Kidney (tissue), 13 donors: ENCODE measurements at regions not wholly inside any gene's neighbourhood (a gene's known extent, or its start where the extent isn't known, plus 50 kb on each side); places are given as distances from the start of the nearest gene placed in this dataset.
A peak's percentile ranks its signal among the peaks of the same experiment; 100 is the strongest.

ENCODE experiments used
- DNase-seq, 5 donors: peaks; one replicate each; pipeline ENCODE4 v3.0.0-alpha.2; 2013 to 2020
- FAIRE-seq: peaks from 2 replicates; lab custom pipeline; 2012; peaks lifted over from hg19 to GRCh38; lab: Jason Lieb, UNC
- H3K27ac ChIP-seq, 2 donors: one replicate each; pipeline ENCODE4 v1.7.0; 2013; ENCODE audit warnings: low read depth in 2 of 2, low read length in 2 of 2, inconsistent platforms in 1 of 2
- H3K27me3 ChIP-seq: one replicate; pipeline ENCODE4 v1.7.1; 2013; ENCODE audit warnings: low read length, inconsistent platforms; ENCODE audit not compliant: control insufficient read depth, insufficient read depth
- H3K36me3 ChIP-seq, 3 donors: one replicate each; pipeline versions ENCODE4 v1.7.0 to v1.7.1; 2013; ENCODE audit warnings: low read length in 3 of 3, control low read depth in 1 of 3, inconsistent platforms in 1 of 3; ENCODE audit not compliant: insufficient read depth in 3 of 3, control insufficient read depth in 2 of 3
- H3K4me1 ChIP-seq, 3 donors: one replicate each; pipeline versions ENCODE4 v1.7.0 to v1.7.1; 2013; ENCODE audit warnings: low read length in 3 of 3, inconsistent platforms in 1 of 3, low read depth in 1 of 3; ENCODE audit not compliant: control insufficient read depth in 2 of 3, insufficient read depth in 2 of 3
- H3K4me3 ChIP-seq, 3 donors: one replicate each; pipeline versions ENCODE4 v1.7.0 to v1.8.1; 2013; ENCODE audit warnings: low read length in 3 of 3, control low read depth in 1 of 3, inconsistent platforms in 1 of 3
- H3K9ac ChIP-seq, 3 donors: one replicate each; pipeline versions ENCODE4 v1.7.0 to v1.7.1; 2013; ENCODE audit warnings: low read length in 3 of 3, control low read depth in 1 of 3, inconsistent platforms in 1 of 3
- H3K9me3 ChIP-seq, 3 donors: one replicate each; pipeline versions ENCODE4 v1.7.0 to v1.7.1; 2013; ENCODE audit warnings: low read length in 3 of 3, control low read depth in 1 of 3, inconsistent platforms in 1 of 3; ENCODE audit not compliant: control insufficient read depth in 2 of 3, insufficient read depth in 1 of 3
- CTCF ChIP-seq: IDR thresholded peaks from 3 replicates; pipeline ENCODE4 v1.5.1; 2012; ENCODE audit warnings: mild to moderate bottlenecking, moderate library complexity, borderline replicate concordance; ENCODE audit not compliant: insufficient read depth; ENCODE audit errors: extremely low read depth
- intact Hi-C: fragments of 100-400 bp; cut with DNase I; formaldehyde crosslinking; loops from one replicate; pipeline ENCODE4 v1.11.1; 2022
- donor health status: control.
- donor health status: control.
- donor health status: control.
- donor health status: control.
- donor health status: control.
- donor health status: DM: yes; HTN: yes; CAD: no.
- donor health status: Normal renal cell carcinoma (clear cell type).

- Histone ChIP-seq H3K9ac (no peak overlapping the region), H3K27ac (peak overlapping the region; percentile 2 to 60), H3K27me3 (no peaks in the 10 kb centered on the region), H3K36me3 (peaks cover 0 to 9% (median 2%) of the 10 kb centered on the region in 3 donors), H3K9me3 (no peaks in the 10 kb centered on the region), H3K4me3 (no peak overlapping the region), H3K4me1 (peaks cover 0 to 10% (median 6%) of the 10 kb centered on the region in 3 donors)
- DNase-seq (peak in 2 of 5 donors; percentile 7 to 48), FAIRE-seq (peak; percentile 62)
- no peak for TF ChIP-seq CTCF
- intact Hi-C loops: no loop called here
Measured at GRCh38 chr6:144776031-144776819, 491.1 kb downstream of the UTRN start.

GRCh38 chr6:144777249-144777648, 492.1 kb downstream of the UTRN start:
- peak overlapping the region in 1 of 2 donors; percentile 32 for H3K27ac ChIP-seq
- FAIRE-seq: no peak

GRCh38 chr6:144778056-144778455, 492.9 kb downstream of the UTRN start:
- no peak for TF ChIP-seq CTCF
- Histone ChIP-seq H3K27me3 (no peaks in the 10 kb centered on the region), H3K4me1 (peaks cover 0 to 10% (median 6%) of the 10 kb centered on the region in 3 donors), H3K9ac (no peak overlapping the region), H3K4me3 (no peak overlapping the region), H3K36me3 (peaks cover 0 to 9% (median 2%) of the 10 kb centered on the region in 3 donors), H3K9me3 (no peaks in the 10 kb centered on the region), H3K27ac (peak overlapping the region in 1 of 2 donors; percentile 32)
- intact Hi-C loops: no loop called here
- DNase-seq: no peak
- FAIRE-seq: no peak

More at GRCh38 chr6:144777249-144777648, 492.1 kb downstream of the UTRN start:
- Histone ChIP-seq H3K9ac (no peak overlapping the region), H3K4me1 (peaks cover 0 to 10% (median 6%) of the 10 kb centered on the region in 3 donors), H3K36me3 (peaks cover 0 to 9% (median 2%) of the 10 kb centered on the region in 3 donors), H3K4me3 (no peak overlapping the region), H3K9me3 (no peaks in the 10 kb centered on the region), H3K27me3 (no peaks in the 10 kb centered on the region)
- no peak for TF ChIP-seq CTCF
- DNase-seq: no peak
- intact Hi-C loops: no loop called here
